ENCODE measurements at regions not wholly inside any gene's neighbourhood (a gene's known extent, or its start where the extent isn't known, plus 50 kb on each side); places are given as distances from the start of the nearest gene placed in this dataset.
A peak's percentile ranks its signal among the peaks of the same experiment; 100 is the strongest.

DNA sequence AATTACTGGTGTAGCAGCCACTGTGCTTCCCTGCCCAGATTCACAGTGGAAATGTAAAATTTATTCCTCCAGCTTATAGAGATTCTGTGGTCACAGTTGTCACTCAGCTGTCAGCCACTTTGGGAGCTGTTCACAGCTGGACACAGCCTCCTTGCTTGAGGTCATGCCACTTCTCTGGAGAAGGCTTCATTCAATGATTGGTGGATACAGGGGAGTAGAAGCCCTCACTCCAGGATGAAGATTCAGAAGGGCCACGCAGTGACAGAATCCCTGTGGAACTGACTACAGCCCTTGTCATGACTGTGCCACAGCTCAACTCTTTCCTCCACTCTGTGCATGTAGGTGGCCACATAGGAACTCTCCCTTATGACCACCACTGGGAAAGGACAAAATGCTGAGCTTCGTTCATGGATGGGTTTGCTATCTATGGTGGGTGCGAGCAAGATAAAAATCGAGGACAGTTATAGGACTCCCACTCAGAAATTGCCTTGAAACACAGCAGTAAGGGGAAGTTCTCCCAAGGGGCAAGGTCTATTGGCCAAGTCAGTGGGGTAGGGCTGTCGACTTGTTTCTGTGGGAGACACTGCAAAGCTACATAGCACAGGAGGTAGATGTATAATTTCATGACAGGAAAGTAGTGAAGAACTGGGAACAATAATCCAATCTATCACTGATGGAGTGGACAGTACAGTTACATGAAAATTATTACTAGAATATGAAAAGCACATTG lies 98.7 kb downstream of the CCNA1 start:
- no peak overlapping the region for H3K4me3 Mint-ChIP-seq
- peaks cover 0 to 36% (median 9%) of the 10 kb centered on the region in 5 donors for H3K27me3 Mint-ChIP-seq
- no peaks in the 10 kb centered on the region for H3K36me3 Mint-ChIP-seq
- peaks cover 0 to 3% (median 0%) of the 10 kb centered on the region in 9 donors for H3K9me3 Mint-ChIP-seq
- H3K4me1 Mint-ChIP-seq = no peaks in the 10 kb centered on the region
- no peak for DNase-seq
- no peak for ATAC-seq
- no peak overlapping the region for H3K27ac Mint-ChIP-seq
- POLR2A ChIA-PET = no interaction called here

- no peak overlapping the region for H3K27ac Mint-ChIP-seq
- H3K9me3 Mint-ChIP-seq = peaks cover 0 to 3% (median 0%) of the 10 kb centered on the region in 9 donors
- ATAC-seq (no peak), DNase-seq (no peak)
- H3K4me3 Mint-ChIP-seq = no peak overlapping the region
- peaks cover 0 to 28% (median 9%) of the 10 kb centered on the region in 5 donors for H3K27me3 Mint-ChIP-seq
- H3K36me3 Mint-ChIP-seq = no peaks in the 10 kb centered on the region
- no peaks in the 10 kb centered on the region for H3K4me1 Mint-ChIP-seq
- POLR2A ChIA-PET = no interaction called here
Observed at GRCh38 chr13:36531746-36532486, 99.6 kb downstream of the CCNA1 start.

GRCh38 chr13:36533806-36534205 lies 101.5 kb downstream of the CCNA1 start:
- POLR2A ChIA-PET = no interaction called here
- peaks cover 0 to 13% (median 0%) of the 10 kb centered on the region in 3 donors for H3K36me3 Mint-ChIP-seq
- peaks cover 0 to 27% (median 9%) of the 10 kb centered on the region in 5 donors for H3K27me3 Mint-ChIP-seq
- no peaks in the 10 kb centered on the region for H3K4me1 Mint-ChIP-seq
- H3K27ac Mint-ChIP-seq = no peak overlapping the region
- H3K9me3 Mint-ChIP-seq = peaks cover 2 to 19% (median 13%) of the 10 kb centered on the region in 9 donors
- ATAC-seq (no peak), DNase-seq (no peak)
- no peak overlapping the region for H3K4me3 Mint-ChIP-seq

DNA sequence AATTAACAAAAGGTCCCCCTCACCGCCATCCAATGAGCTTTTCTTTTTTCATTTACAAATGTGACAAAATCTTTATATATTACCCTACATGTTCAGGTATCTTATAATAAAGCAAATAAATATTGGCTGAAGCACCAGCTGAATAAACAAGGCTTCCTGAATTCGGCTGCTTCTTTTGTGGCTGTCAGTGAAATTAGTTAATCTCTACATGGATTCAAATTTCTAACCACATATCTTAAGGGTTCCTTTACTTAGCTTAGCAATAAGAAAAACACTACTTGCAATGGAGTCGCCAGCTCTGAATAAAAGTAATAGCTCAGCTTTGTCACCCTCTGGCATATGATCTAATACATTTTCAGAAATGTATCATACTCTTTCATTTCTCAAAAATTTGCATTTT lies 104.3 kb downstream of the CCNA1 start:
- POLR2A ChIA-PET = no interaction called here

DNA sequence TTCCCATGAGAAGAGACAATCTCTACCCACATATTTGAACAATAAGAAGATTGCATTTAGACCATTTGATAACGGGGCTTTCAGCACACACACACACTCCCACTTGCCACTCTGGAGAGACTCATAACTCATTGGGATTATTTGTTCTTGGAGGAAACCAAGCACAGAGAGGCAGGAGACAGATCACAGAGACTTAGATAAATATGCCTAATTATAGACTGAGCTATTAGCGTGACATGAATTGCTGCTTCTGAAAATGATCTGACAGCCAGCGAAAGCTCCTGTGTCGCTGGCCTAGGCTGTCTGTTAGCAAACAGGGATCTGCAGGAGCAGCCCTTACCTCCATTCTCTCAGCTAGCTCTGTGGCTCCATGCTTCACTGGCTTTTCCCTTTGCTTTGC lies 111.4 kb downstream of the CCNA1 start:
- no peak overlapping the region for H3K4me3 Mint-ChIP-seq
- peaks cover 0 to 13% (median 2%) of the 10 kb centered on the region in 5 donors for H3K27me3 Mint-ChIP-seq
- H3K9me3 Mint-ChIP-seq = peaks cover 2 to 20% (median 9%) of the 10 kb centered on the region in 9 donors
- peaks cover 0 to 10% (median 0%) of the 10 kb centered on the region in 3 donors for H3K36me3 Mint-ChIP-seq
- ATAC-seq (no peak), DNase-seq (no peak)
- POLR2A ChIA-PET = no interaction called here
- H3K27ac Mint-ChIP-seq = peak overlapping the region in 1 of 10 donors; percentile 58
- H3K4me1 Mint-ChIP-seq = no peaks in the 10 kb centered on the region

More for the DNA sequence above, 104.3 kb downstream of the CCNA1 start:
- Mint-ChIP-seq H3K27ac (no peak overlapping the region), H3K36me3 (peaks cover 0 to 21% (median 0%) of the 10 kb centered on the region in 3 donors), H3K4me3 (no peak overlapping the region), H3K27me3 (peaks cover 0 to 19% (median 7%) of the 10 kb centered on the region in 5 donors), H3K9me3 (peaks cover 4 to 33% (median 20%) of the 10 kb centered on the region in 9 donors), H3K4me1 (no peaks in the 10 kb centered on the region)
- DNase-seq (no peak), ATAC-seq (no peak)

- no peak for ATAC-seq
- H3K9me3 Mint-ChIP-seq = peaks cover 0 to 3% (median 0%) of the 10 kb centered on the region in 9 donors
- H3K27me3 Mint-ChIP-seq = peaks cover 0 to 17% (median 3%) of the 10 kb centered on the region in 5 donors
- H3K36me3 Mint-ChIP-seq = no peaks in the 10 kb centered on the region
- H3K4me1 Mint-ChIP-seq = peaks cover 0 to 14% (median 0%) of the 10 kb centered on the region in 4 donors
- POLR2A ChIA-PET = no interaction called here
- peak overlapping the region in 1 of 10 donors; percentile 2 for H3K27ac Mint-ChIP-seq
- no peak for DNase-seq
- H3K4me3 Mint-ChIP-seq = no peak overlapping the region
Observed at GRCh38 chr13:36548129-36548528, 115.8 kb downstream of the CCNA1 start.

- Mint-ChIP-seq H3K27ac (no peak overlapping the region), H3K36me3 (no peaks in the 10 kb centered on the region), H3K4me1 (peaks cover 0 to 14% (median 0%) of the 10 kb centered on the region in 4 donors), H3K9me3 (peaks cover 0 to 3% (median 0%) of the 10 kb centered on the region in 9 donors), H3K27me3 (peaks cover 0 to 17% (median 3%) of the 10 kb centered on the region in 5 donors), H3K4me3 (no peak overlapping the region)
- POLR2A ChIA-PET = no interaction called here
- ATAC-seq = no peak
- no peak for DNase-seq
Observed at GRCh38 chr13:36549126-36549702, 116.9 kb downstream of the CCNA1 start.

- ATAC-seq (no peak), DNase-seq (no peak)
- Mint-ChIP-seq H3K9me3 (peaks cover 0 to 3% (median 0%) of the 10 kb centered on the region in 9 donors), H3K27me3 (peaks cover 0 to 17% (median 3%) of the 10 kb centered on the region in 5 donors), H3K27ac (no peak overlapping the region), H3K4me3 (no peak overlapping the region), H3K36me3 (no peaks in the 10 kb centered on the region), H3K4me1 (peaks cover 0 to 14% (median 0%) of the 10 kb centered on the region in 4 donors)
- POLR2A ChIA-PET = no interaction called here
Observed at GRCh38 chr13:36549755-36550154, 117.5 kb downstream of the CCNA1 start.

DNA sequence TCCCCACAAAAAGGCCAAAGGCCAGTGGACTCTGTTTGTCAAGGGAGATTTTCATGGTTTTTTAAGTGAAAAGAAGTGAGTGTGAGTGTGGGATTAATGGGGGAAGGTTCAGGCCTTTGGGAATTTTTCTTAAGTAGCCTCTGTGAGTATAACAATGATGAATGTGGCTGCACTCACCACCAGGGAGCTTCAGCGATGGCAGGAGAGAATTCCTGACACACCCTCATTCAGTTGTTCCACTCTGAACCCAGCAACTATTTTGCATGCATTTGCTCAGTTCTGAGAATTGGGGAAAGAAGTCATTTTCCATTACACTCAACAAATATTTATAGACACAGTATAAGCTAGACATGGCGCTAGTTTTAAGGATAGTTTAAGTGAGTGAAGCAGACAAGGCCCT lies 117.9 kb downstream of the CCNA1 start:
- Mint-ChIP-seq H3K27me3 (peaks cover 0 to 13% (median 3%) of the 10 kb centered on the region in 5 donors), H3K4me1 (peaks cover 0 to 14% (median 0%) of the 10 kb centered on the region in 4 donors), H3K4me3 (no peak overlapping the region), H3K9me3 (peaks cover 0 to 3% (median 0%) of the 10 kb centered on the region in 9 donors), H3K36me3 (no peaks in the 10 kb centered on the region), H3K27ac (no peak overlapping the region)
- POLR2A ChIA-PET = no interaction called here
- ATAC-seq = no peak
- no peak for DNase-seq

GRCh38 chr13:36551445-36551844 lies 119.2 kb downstream of the CCNA1 start:
- Mint-ChIP-seq H3K36me3 (no peaks in the 10 kb centered on the region), H3K27me3 (peaks cover 0 to 7% (median 2%) of the 10 kb centered on the region in 5 donors), H3K4me1 (peaks cover 0 to 14% (median 0%) of the 10 kb centered on the region in 4 donors), H3K9me3 (peaks cover 0 to 3% (median 0%) of the 10 kb centered on the region in 9 donors), H3K4me3 (no peak overlapping the region), H3K27ac (no peak overlapping the region)
- POLR2A ChIA-PET = no interaction called here
- ATAC-seq = no peak
- no peak for DNase-seq

DNA sequence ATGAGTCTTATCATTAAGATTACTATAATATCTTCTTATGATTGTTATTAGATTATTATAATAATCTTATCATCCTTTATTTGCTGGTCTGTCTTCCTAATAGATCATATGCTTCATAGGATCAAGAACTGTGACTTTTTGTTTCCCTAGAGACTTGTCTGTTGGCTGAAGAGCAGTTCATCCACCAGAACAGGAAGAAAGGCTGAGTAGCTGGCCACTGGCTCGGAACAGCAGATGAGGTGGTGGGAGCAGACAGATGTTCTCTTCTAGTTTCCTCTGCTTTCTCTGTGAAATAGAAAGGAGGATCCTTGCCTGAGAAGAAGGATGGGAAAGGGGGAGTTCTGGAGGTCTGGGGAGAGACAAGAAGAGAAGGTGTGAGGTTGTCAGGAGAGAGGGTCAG lies 120.0 kb downstream of the CCNA1 start:
- H3K4me1 Mint-ChIP-seq = peaks cover 0 to 14% (median 0%) of the 10 kb centered on the region in 4 donors
- DNase-seq (no peak), ATAC-seq (no peak)
- no peaks in the 10 kb centered on the region for H3K36me3 Mint-ChIP-seq
- peaks cover 0 to 3% (median 0%) of the 10 kb centered on the region in 9 donors for H3K9me3 Mint-ChIP-seq
- peak overlapping the region in 1 of 10 donors; percentile 17 for H3K4me3 Mint-ChIP-seq
- peak overlapping the region in 1 of 10 donors; percentile 9 for H3K27ac Mint-ChIP-seq
- H3K27me3 Mint-ChIP-seq = peaks cover 0 to 7% (median 2%) of the 10 kb centered on the region in 5 donors
- POLR2A ChIA-PET = no interaction called here

- Mint-ChIP-seq H3K4me3 (no peak overlapping the region), H3K36me3 (no peaks in the 10 kb centered on the region), H3K27me3 (peaks cover 0 to 7% (median 2%) of the 10 kb centered on the region in 5 donors), H3K4me1 (peaks cover 0 to 14% (median 0%) of the 10 kb centered on the region in 4 donors), H3K27ac (no peak overlapping the region), H3K9me3 (peaks cover 0 to 3% (median 0%) of the 10 kb centered on the region in 9 donors)
- no peak for DNase-seq
- POLR2A ChIA-PET = no interaction called here
- ATAC-seq = no peak
Observed at GRCh38 chr13:36553491-36553890, 120.3 kb upstream of the SERTM1 start.
